ENCODE measurements at regions not wholly inside any gene's neighbourhood (a gene's known extent, or its start where the extent isn't known, plus 50 kb on each side); places are given as distances from the start of the nearest gene placed in this dataset.

GRCh38 chr15:69810431-69811354 is 287.0 kb downstream of the TLE3 start:
- no peak for TF ChIP-seq CTCF (IDR thresholded peaks at IDR 0.05)
- no peak for TF ChIP-seq POLR2AphosphoS5 (IDR thresholded peaks at IDR 0.05)
- TF ChIP-seq POLR2A (IDR thresholded peaks at IDR 0.05), result no peak
- WGBS, result 74% methylated on average over 14 of the region's 14 CpGs
- DNase-seq (ENCODE audit: low spot score), result no peak
- no peak overlapping the region for H3K4me3 ChIP-seq
- H3K27ac ChIP-seq, result no peak overlapping the region
- no peaks in the 10 kb centered on the region for H3K36me3 ChIP-seq
- H3K27me3 ChIP-seq (replicated peaks; ENCODE audit: insufficient read depth), result no peaks in the 10 kb centered on the region
- no peaks in the 10 kb centered on the region for H3K4me1 ChIP-seq (replicated peaks)
- intact Hi-C loops (cut with DNase I), result no loop called here
- no peaks in the 10 kb centered on the region for H3K9me3 ChIP-seq

- Histone ChIP-seq H3K36me3 (no peaks in the 10 kb centered on the region), H3K9me3 (no peaks in the 10 kb centered on the region), H3K27ac (no peak overlapping the region), H3K4me3 (no peak overlapping the region), H3K27me3 (replicated peaks; ENCODE audit: insufficient read depth) (no peaks in the 10 kb centered on the region), H3K4me1 (replicated peaks) (no peaks in the 10 kb centered on the region)
- WGBS, result 66% methylated on average over 20 of the region's 20 CpGs
- intact Hi-C loops (cut with DNase I), result no loop called here
- DNase-seq (ENCODE audit: low spot score), result no peak
- TF ChIP-seq CTCF (IDR thresholded peaks at IDR 0.05), result no peak
- no peak for TF ChIP-seq POLR2AphosphoS5 (IDR thresholded peaks at IDR 0.05)
- TF ChIP-seq POLR2A (IDR thresholded peaks at IDR 0.05), result no peak
Observed at GRCh38 chr15:69812861-69813261, 284.9 kb downstream of the TLE3 start.

- H3K9me3 ChIP-seq, result no peaks in the 10 kb centered on the region
- no peaks in the 10 kb centered on the region for H3K4me1 ChIP-seq (replicated peaks)
- H3K36me3 ChIP-seq, result no peaks in the 10 kb centered on the region
- intact Hi-C loops (cut with DNase I), result no loop called here
- DNase-seq (ENCODE audit: low spot score), result no peak
- H3K27me3 ChIP-seq (replicated peaks; ENCODE audit: insufficient read depth), result no peaks in the 10 kb centered on the region
- H3K4me3 ChIP-seq, result no peak overlapping the region
- no peak overlapping the region for H3K27ac ChIP-seq
- WGBS, result 89% methylated on average over 7 of the region's 7 CpGs
- TF ChIP-seq POLR2A (IDR thresholded peaks at IDR 0.05), result no peak
- no peak for TF ChIP-seq POLR2AphosphoS5 (IDR thresholded peaks at IDR 0.05)
- no peak for TF ChIP-seq CTCF (IDR thresholded peaks at IDR 0.05)
Observed at GRCh38 chr15:69813881-69814280, 283.8 kb downstream of the TLE3 start.

GRCh38 chr15:69814932-69815331 is 282.8 kb downstream of the TLE3 start:
- WGBS, result 84% methylated on average over 9 of the region's 9 CpGs
- no peaks in the 10 kb centered on the region for H3K27me3 ChIP-seq (replicated peaks; ENCODE audit: insufficient read depth)
- no peak for DNase-seq (ENCODE audit: low spot score)
- no peak for TF ChIP-seq POLR2A (IDR thresholded peaks at IDR 0.05)
- no peak for TF ChIP-seq POLR2AphosphoS5 (IDR thresholded peaks at IDR 0.05)
- TF ChIP-seq CTCF (IDR thresholded peaks at IDR 0.05), result no peak
- intact Hi-C loops (cut with DNase I), result no loop called here
- H3K9me3 ChIP-seq, result no peaks in the 10 kb centered on the region
- H3K4me1 ChIP-seq (replicated peaks), result no peaks in the 10 kb centered on the region
- H3K4me3 ChIP-seq, result no peak overlapping the region
- H3K27ac ChIP-seq, result no peak overlapping the region
- H3K36me3 ChIP-seq, result no peaks in the 10 kb centered on the region

- WGBS, result 98% methylated on average over 2 of the region's 2 CpGs
- intact Hi-C loops (cut with DNase I), result no loop called here
Observed at GRCh38 chr15:69815793-69816192, 281.9 kb downstream of the TLE3 start.

More at GRCh38 chr15:69815793-69816192, 281.9 kb downstream of the TLE3 start:
- H3K4me3 ChIP-seq, result no peak overlapping the region
- no peaks in the 10 kb centered on the region for H3K4me1 ChIP-seq (replicated peaks)
- no peaks in the 10 kb centered on the region for H3K9me3 ChIP-seq
- H3K27me3 ChIP-seq (replicated peaks; ENCODE audit: insufficient read depth), result no peaks in the 10 kb centered on the region
- no peak for TF ChIP-seq POLR2AphosphoS5 (IDR thresholded peaks at IDR 0.05)
- no peak for TF ChIP-seq CTCF (IDR thresholded peaks at IDR 0.05)
- no peak for TF ChIP-seq POLR2A (IDR thresholded peaks at IDR 0.05)
- H3K36me3 ChIP-seq, result no peaks in the 10 kb centered on the region
- DNase-seq (ENCODE audit: low spot score), result no peak
- H3K27ac ChIP-seq, result no peak overlapping the region

All from prostate gland (tissue), 2 donors.